WTC11 (cell line): ENCODE measurements at regions not wholly inside any gene's neighbourhood (a gene's known extent, or its start where the extent isn't known, plus 50 kb on each side); places are given as distances from the start of the nearest gene placed in this dataset.

Experiments
- CREB1 ChIP-seq: sonication (generic); formaldehyde crosslinking; IDR thresholded peaks from 2 replicates; pipeline ENCODE4 v1.8.0; 2023; ENCODE audit warnings: mild to moderate bottlenecking, missing genetic modification reagents
- KAT7 ChIP-seq: sonication (generic); formaldehyde crosslinking; IDR thresholded peaks from 2 replicates; pipeline ENCODE4 v1.8.1; 2023; ENCODE audit warnings: missing genetic modification reagents, mild to moderate bottlenecking, borderline replicate concordance
- TF ChIP-seq, protein P1 (sequence below): sonication (generic); formaldehyde crosslinking; IDR thresholded peaks from 2 replicates; pipeline ENCODE4 v1.8.0; 2022; ENCODE audit warnings: mild to moderate bottlenecking, missing genetic modification reagents
- TF ChIP-seq, protein P2 (sequence below): sonication (generic); formaldehyde crosslinking; IDR thresholded peaks from 2 replicates; pipeline ENCODE4 v1.8.1; 2022; ENCODE audit warnings: low read depth, missing genetic modification reagents, borderline replicate concordance
- TF ChIP-seq, protein P3 (sequence below): fragments of 250-450 bp; sonication (Bioruptor Pico); conservative IDR thresholded peaks from 2 replicates; pipeline ENCODE4 v1.9.0; 2021; ENCODE audit warnings: mild to moderate bottlenecking
- TF ChIP-seq, protein P4 (sequence below): fragments of 200-600 bp; IDR thresholded peaks from 2 replicates; pipeline ENCODE4 v1.8.0; 2022; ENCODE audit warnings: antibody characterized with exemption
- TF ChIP-seq, protein P5 (sequence below): sonication (generic); formaldehyde crosslinking; IDR thresholded peaks from 2 replicates; pipeline ENCODE4 v1.8.0; 2022; ENCODE audit warnings: mild to moderate bottlenecking, missing genetic modification reagents

DNA sequence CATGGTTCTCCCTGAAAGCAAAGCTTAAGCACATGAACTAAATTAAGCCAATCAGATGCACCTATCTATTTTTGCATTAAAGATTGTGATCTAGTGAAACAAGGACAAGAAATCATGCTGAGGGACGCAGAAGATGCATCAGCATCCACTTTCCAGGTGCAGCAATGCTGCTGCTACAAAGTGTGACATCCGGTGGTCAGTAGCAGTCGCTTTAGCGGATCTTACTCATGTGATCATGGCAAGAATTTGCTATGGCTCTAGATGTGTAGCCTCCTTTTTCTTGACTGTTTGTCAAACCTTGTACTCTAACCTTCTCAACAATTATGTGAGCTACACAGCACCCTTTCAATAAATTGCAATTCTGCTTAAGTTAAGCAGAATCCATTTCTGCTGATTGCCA, 126.8 kb upstream of the SMLR1 start:
- TF ChIP-seq, protein P1, sequence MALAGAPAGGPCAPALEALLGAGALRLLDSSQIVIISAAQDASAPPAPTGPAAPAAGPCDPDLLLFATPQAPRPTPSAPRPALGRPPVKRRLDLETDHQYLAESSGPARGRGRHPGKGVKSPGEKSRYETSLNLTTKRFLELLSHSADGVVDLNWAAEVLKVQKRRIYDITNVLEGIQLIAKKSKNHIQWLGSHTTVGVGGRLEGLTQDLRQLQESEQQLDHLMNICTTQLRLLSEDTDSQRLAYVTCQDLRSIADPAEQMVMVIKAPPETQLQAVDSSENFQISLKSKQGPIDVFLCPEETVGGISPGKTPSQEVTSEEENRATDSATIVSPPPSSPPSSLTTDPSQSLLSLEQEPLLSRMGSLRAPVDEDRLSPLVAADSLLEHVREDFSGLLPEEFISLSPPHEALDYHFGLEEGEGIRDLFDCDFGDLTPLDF (CRISPR knock-in tag): no peak
- TF ChIP-seq, protein P2, sequence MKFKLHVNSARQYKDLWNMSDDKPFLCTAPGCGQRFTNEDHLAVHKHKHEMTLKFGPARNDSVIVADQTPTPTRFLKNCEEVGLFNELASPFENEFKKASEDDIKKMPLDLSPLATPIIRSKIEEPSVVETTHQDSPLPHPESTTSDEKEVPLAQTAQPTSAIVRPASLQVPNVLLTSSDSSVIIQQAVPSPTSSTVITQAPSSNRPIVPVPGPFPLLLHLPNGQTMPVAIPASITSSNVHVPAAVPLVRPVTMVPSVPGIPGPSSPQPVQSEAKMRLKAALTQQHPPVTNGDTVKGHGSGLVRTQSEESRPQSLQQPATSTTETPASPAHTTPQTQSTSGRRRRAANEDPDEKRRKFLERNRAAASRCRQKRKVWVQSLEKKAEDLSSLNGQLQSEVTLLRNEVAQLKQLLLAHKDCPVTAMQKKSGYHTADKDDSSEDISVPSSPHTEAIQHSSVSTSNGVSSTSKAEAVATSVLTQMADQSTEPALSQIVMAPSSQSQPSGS (CRISPR knock-in tag): no peak
- TF ChIP-seq, protein P3, sequence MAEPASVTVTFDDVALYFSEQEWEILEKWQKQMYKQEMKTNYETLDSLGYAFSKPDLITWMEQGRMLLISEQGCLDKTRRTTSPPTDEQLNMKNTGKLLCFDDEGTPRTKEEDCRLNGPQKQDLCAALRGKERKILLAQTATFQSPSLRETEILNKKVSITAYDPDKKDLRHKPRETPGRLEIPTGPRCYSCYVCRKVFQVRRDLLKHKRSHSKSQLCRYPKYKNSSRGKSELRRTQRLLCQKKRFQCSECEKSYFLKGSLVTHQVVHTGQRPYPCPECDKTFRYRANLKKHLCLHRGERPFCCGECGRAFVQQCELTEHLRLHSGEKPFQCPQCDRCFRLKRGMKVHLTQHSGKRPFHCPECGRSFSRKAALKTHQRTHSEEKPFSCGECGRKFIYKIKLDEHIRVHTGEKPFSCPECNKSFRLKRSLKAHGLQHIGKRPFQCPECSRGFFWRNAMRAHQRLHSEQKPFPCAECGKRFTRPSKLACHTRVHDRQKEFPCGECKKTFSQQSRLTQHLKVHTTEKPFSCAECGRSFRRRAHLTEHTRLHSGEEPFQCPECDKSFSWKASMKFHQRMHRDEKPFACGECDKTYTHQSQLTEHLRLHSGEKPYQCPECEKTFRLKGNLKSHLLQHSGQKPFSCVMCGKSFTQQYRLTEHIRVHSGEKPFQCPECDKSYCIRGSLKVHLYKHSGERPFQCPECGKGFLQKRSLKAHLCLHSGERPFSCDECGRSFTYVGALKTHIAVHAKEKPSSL (CRISPR knock-in tag): no peak
- TF ChIP-seq, protein P4, sequence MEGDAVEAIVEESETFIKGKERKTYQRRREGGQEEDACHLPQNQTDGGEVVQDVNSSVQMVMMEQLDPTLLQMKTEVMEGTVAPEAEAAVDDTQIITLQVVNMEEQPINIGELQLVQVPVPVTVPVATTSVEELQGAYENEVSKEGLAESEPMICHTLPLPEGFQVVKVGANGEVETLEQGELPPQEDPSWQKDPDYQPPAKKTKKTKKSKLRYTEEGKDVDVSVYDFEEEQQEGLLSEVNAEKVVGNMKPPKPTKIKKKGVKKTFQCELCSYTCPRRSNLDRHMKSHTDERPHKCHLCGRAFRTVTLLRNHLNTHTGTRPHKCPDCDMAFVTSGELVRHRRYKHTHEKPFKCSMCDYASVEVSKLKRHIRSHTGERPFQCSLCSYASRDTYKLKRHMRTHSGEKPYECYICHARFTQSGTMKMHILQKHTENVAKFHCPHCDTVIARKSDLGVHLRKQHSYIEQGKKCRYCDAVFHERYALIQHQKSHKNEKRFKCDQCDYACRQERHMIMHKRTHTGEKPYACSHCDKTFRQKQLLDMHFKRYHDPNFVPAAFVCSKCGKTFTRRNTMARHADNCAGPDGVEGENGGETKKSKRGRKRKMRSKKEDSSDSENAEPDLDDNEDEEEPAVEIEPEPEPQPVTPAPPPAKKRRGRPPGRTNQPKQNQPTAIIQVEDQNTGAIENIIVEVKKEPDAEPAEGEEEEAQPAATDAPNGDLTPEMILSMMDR: no peak
- TF ChIP-seq KAT7 (CRISPR knock-in tag): no peak
- TF ChIP-seq, protein P5, sequence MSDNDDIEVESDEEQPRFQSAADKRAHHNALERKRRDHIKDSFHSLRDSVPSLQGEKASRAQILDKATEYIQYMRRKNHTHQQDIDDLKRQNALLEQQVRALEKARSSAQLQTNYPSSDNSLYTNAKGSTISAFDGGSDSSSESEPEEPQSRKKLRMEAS (CRISPR knock-in tag): no peak
- TF ChIP-seq CREB1: no peak
